HG02938 (cell line): ENCODE measurements at regions not wholly inside any gene's neighbourhood (a gene's known extent, or its start where the extent isn't known, plus 50 kb on each side); places are given as distances from the start of the nearest gene placed in this dataset.
"Not testable (repeated sequence)": the region's sequence is repeated elsewhere in the genome, so short reads cannot be mapped to it uniquely, and the experiment has no call there.

Experiments used
- ATAC-seq: cut with Tn5 transposase; IDR thresholded peaks from one replicate; pipeline ENCODE4 v1.9.1; 2021; ENCODE audit warnings: mild to moderate bottlenecking, moderate library complexity; ENCODE audit not compliant: unreplicated experiment

DNA sequence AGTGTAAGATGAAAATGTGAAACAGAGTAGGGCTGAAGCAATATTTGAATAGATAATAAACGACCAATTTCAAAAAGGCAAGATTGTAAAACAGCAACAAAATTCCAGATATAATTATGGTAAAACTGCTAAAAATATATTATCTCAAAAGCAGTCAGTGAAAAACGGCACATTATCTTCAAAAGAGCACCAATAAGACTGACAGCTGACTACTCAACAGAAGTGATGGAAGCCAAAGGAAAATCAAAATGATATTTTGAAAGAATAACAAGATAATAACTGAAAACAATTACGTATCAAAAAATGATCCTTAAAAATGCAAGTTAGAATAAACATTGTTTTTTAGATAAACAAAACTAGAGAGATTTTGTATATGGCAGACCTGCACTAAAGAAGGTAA, 920.6 kb upstream of the FAM98A start:
- ATAC-seq: no peak

DNA sequence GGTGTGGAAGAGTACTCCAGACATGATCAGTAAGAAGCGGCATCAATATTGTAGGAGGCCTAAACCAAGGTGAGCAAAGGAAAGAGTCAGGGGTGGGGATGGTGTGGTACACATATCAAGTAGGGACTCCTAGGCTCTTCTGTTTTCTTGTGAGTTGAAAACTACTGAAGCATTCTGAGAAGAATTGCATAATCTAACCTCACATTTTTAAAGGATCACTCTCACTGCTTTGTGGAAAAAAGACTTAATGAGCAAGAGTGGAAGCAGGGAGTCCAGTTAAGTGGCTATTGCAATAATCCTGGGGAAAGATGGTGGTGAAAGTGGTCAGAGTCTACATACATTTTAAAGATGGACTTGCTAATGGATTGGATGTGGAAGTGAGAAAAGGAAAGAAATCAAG, 899.5 kb upstream of the FAM98A start:
- ATAC-seq: no peak

DNA sequence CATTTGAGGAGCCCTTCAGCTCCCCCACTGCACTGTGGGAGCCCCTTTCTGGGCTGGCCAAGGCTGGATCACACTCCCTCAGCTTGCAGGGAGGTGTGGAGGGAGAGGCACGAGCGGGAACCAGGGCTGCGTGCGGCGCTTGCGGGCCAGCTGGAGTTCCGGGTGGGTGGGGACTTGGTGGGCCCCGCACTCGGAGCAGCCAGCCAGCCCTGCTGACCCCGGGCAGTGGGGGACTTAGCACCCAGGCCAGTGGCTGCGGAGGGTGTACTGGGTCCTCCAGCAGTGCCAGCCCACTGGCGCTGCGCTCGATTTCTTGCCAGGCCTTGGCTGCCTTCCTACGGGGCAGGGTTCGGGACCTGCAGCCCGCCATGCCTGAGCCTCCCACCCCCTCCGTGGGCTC, 895.1 kb upstream of the FAM98A start:
- ATAC-seq: not testable (repeated sequence)

DNA sequence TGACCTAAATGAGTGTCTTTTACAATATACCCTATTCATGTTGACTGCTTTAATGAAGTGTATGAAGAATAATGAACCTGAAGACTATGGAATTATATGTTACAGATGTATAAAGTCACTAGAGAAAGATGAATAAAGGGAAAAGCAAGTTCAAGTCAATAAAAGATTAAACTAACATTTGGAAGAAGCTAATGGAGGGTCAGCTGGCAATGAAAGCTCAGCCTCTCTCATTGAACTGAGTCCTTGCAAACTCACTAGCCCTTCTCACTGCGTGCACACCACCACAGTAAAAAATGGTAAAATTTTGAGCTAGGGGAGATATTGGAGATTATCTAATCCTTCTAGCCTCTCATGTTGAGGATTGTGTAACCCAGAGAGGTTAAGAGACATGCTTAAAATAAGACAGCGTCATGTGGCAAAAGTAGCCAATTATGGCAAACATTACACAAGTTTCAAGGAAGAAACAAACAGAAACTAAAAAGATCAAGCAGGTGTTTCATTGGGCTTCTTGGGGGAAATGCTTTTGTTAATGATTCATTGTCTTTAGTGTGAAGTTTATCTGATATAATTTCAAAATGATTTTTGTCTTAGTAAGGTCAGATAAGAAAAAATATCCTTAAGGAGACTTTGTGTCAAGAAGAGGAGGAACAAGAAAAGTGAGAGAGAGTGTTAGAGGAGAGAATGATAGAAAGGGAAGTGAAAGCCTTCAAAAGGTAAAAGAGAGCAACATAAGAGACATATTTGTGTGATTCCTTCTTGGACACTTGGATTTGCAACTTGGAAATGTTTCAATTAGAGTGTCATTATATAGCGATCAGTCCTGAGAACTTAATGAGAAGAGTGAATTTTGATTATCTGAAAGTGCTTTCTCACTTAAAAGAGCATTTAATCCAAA, 893.7 kb upstream of the FAM98A start:
- no peak for ATAC-seq

DNA sequence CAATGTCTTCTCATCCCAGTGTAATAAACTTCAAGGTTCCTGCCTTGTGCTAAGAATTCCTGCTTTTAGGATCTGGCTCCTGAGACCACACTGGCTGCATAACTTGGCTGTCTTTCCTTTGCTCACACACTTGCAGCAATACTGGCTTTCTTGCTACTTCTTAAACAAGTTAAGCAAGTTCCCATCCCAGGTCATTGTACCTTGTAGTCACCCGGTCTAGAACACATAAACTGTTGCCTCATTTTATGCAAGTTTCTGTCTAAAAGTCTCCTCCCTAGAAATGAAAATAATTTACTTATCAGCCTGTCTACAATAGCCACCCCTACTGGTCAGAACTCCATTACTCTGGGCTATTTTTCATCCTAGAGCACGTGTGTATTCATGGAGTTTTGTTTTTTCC, 887.9 kb upstream of the FAM98A start:
- no peak for ATAC-seq

DNA sequence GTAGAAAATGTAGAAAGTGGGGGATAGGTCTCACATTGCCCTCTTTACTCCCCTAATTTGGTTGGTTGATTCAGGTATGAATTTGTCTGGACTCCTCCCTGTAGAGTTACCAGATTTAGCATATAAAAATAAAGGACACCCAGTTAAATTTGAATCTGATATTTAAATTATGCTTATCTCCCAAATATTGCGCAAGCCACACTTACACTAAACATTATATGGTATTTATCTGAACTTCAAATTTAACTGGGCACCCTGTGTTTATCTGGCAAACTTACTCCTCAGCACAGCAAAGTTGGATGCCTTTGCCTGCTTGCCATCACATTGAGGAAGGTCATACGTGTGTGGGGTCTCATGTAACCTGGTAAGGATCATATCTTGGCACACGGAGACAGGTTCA, 882.4 kb upstream of the FAM98A start:
- no peak for ATAC-seq

DNA sequence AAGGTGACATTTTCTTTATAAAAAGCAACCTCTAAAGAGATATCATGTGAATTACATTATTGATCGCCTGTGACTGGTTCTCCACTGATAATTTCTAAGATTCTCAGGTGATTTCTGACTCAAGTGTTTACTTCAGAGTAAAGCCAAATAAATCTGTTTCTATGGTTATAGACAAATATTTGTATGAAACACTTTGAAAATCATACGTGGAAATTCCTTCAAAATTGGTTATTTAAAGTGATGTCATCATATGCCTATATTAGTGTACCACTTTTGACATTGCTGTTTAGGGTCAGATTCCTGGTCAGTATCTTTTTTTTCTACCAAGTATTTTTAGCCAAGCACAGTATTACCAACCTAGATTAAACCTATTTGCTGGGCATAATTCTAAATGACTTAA, 881.3 kb upstream of the FAM98A start:
- ATAC-seq: no peak

DNA sequence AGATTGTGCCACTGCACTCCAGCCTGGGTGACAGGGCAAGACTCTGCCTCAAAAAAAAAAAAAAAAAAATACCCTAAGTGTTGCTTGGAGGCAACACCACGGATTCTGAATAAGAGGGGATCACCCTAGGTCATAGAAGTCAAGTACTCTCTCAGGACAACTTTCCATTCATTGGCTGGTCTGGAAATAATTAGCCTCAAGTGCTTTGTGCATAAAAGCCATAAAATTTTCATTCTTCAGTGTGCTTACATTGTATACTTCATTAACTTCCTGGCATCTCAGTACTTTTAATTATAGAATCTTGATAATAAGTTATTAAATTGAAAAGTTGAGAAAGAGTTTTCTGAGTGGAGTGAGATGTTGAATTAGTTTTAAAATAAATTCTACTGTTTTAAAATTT, 876.1 kb upstream of the FAM98A start:
- no peak for ATAC-seq

DNA sequence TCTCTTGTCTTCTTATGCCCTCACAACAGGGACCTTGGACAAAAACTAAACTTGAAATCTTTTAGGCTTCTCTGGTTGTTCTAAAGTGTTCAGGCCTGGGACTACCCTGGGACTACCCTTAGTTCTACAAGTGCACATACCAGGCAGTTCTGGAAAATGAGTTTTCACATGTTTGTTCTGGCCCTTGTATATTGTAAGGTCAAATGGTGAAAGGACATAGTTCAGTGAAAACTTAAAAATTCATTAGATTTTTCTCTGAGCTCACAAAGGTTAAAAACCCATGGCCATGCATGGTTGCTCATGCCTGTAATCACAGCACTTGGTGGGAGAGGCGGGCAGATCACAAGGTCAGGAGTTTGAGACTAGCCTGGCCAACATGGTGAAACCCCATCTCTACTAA, 875.5 kb upstream of the FAM98A start:
- no peak for ATAC-seq

DNA sequence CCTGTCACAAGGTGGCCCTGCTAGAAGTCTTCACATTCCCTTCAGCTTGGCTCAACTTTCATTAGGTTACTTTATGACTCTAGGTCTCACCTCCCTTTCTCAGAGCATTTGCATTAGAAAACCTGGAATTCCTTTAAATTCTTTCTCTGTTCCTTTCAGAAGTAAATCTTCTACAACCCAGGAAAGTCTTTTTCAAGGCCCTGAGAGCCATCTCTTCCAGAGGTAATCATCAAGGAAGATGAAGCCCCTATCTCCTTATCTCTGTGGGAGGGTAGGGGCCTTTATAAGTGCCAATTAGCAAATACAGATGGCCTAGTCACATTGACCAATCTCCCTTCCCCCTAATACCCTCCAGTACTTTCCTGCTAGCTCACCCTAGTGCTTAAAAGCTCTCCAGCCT, 848.0 kb upstream of the FAM98A start:
- ATAC-seq: no peak

DNA sequence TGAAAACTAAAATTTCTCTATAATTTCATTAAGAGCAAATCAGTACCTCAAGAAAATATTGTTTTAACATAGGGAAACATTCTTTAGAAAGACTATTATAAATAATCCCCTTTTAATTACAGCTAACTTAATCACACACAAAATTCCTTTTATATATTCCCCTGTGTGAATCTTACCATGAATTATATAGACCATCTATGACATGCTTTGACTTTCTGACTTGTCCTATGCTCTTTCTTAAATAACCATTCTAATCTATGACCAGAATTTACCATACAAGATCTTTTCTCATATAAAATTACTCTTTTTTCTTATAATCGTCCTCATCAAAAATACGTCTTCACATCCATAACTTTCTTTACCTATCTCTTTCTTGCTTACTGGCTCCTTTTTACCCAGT, 824.2 kb upstream of the FAM98A start:
- no peak for ATAC-seq

DNA sequence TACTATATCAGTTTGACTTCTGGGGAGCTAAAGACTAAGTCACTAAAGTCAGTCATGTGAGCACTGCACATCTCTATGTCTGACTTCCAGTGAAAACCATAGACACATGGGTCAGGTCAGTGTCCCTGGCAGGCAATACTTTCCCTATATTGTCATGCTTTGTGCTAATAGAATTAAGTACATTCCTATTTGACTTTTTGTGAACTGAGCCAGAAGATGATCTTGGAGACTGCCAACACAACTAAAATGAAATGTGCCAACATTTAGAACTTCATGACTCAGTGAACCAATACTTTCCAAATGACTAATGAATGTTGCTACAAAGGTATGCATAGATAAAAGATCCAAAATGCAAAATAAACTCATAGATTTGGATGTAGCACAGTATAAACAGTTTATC, 820.8 kb upstream of the FAM98A start:
- ATAC-seq: no peak

DNA sequence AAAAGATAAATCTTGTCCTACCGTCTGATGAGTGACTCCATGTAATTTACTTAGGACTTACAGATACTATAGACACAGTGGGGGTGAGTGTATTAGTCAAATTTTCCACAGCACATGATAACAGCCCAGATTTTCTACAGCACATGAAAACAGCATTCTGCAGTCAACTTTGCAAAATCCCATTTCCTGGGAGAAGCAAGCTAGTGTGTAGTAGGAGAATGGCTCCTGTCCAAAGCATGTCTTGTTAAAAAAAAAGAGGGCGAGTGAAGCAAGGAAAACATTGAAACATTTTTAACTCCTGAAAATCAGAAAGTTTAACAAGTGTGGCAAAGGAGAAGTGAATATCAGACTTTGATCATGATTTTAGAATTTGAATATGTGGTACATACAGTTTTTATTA, 817.8 kb upstream of the FAM98A start:
- ATAC-seq: no peak

DNA sequence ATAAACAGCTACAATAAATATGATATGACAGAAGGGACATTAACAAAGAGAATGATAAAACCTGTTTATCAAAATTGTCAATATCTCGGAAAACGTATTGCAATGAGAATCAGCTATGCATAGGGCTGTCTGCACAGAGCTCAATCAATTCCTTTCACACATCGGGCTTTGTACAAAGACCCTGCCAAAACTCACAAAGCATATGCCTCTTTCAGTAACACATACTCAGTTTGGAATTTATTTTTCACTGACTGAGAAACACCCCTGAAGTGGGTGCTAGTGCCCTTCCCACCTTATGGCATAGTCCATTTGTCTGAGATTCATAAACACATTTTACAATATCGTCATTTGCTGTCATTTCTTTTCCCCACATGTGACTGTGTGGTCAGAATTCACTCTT, 815.8 kb upstream of the FAM98A start:
- ATAC-seq: no peak

DNA sequence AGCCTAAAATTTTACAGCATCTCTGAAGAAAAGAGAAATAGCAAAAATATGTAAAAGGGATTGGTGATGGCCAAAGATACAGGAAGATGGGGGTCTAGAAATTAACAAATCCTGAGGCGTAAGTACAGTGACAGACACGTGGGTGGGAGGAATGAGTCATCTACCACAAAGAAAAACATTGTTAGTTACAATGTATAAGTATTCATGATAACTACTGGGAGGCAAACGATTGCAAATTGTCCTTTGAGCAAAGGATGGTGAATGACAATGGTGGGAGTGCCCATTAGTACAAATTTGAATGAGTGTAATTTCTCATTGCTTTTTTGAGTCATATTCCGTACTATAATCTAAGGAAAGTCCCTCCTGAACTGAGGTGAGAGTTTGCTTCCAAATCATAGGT, 809.0 kb upstream of the FAM98A start:
- ATAC-seq: no peak

DNA sequence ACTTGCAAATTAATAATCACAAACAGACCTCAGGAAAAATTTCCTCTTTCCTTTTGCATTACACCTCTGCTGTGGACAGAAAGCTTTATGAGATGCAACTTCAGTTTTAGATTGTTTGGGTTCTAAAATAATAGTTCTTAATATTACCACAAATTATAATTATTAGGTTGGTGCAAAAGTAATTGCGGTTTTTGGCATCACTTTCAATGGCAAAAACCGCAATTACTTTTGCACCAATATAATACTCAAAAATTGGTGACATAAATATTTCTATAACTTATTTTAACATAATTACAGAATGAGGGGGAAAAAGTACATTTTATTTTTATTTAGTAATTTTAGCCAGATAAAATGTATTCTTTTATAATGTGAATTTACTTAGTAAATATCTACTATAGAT, 804.4 kb upstream of the FAM98A start:
- no peak for ATAC-seq

DNA sequence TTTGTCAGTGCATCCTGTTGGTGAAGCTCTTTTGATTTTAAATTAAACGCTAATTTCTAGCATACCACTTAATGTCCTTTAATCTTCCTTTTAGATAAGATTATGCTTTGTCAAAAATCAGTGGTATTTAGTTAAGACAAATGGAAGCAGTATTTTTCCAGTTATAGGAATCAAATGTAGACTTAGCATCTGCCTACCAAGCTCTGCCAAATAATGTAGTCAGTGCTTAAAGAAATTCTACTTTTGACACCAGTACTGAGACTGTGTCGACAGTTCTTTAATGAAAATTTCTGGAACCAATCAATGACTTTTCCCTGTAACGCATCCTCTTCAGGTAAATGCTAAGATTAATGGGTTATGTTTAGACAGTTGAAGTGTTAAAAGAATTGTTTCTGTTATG, 803.3 kb upstream of the FAM98A start:
- ATAC-seq: no peak

DNA sequence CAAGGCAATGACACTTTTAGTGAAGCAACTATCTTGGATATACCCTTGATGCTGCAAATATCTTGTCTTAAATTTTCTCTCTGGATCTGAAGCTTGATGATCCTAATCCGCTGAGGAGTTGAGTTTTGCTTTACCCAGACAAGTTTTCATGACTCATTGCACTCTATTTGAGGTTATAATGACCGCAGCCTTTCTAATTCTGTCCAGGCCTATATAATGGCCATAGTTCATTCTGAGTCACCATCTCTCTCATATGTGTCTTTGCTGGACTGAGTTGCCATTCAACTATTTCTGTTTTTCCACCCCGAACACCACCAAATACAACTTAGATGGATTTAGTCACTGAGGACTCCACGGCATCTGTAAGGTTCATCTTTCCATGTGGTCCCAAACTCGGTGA, 802.1 kb upstream of the FAM98A start:
- ATAC-seq: no peak

DNA sequence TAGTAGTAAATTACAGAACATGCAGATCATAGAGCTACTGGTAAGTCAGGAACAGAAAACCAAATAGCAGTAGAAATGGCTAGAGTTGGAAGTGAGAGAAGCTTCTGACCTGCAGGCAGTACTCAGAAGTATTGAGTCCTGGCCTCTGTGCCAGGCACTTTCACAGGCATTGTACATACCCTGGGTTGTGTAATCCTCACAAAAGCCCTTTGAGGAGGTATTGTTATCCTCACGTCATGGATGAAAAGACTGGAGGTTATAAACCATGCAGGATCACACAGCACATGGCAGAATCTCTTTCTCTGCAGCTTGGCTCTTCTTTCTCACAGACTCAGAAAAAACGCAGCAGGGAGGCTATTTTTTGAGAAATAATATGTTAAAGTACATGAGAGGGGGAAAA, 789.3 kb upstream of the FAM98A start:
- no peak for ATAC-seq

DNA sequence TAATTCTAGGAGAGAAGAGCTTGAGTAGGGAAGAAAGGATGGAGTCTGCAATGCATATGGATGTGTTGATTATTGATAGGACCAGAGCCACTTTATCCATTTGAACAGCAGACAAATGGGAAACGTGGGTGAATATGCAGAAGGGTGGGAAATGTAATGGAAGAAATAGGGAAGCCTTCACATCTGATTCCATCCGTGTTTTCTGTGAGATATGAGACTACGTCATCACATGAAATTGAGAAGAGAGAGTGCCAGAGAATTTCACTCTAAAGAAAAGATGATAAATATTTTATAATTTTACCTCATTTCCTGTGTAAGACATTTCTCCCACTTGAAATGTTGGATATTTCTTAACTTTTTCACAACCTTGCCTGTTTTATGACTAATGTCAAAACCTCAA, 788.4 kb upstream of the FAM98A start:
- no peak for ATAC-seq

DNA sequence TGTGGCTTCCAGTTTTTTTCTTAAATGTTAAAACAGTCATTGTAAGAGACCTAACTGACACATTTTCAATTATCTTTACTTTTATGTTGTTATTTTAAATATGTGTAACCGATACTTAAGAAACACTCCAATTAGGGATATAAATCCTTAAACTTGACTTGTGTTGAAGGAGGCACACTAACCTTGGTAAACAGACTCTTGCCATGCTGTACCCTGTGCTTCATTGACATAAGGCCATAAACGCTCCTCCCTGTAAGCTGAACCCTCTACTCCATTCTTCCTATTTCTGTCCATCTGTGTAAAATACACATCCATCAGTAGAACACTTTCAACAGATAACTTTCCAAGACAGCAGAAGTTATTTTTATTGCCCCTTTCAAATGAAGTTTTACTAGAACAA, 780.5 kb upstream of the FAM98A start:
- no peak for ATAC-seq

DNA sequence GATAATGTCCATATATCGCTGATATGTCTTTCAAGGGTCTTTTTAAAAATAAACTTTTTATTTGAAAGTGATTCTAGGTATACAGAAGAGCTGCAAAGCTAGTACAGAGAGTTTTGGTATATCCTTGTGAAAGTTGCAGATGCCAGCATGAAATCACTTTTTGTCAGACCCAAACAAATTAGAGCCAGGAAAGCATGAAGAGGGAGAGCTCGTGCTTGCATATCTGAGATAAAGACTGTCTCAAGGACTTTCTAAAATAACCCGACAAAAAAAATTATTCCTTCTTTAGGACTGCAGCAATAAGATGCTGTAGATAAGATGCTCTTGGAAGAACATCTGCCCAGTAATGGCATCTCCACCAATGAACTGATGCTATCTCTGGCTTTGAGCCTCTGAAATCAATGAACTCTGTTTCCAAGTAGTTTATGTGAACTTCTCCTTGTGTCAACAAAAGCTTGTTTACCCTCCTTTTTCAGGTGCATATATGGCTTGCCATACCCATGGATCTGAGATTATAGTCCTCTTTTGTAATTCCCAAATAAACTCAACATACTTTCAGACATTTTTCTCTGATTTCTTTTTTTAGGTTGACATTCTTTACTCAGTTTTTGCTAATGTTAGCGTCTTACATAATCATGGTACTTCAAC, 774.6 kb upstream of the FAM98A start:
- ATAC-seq: no peak

DNA sequence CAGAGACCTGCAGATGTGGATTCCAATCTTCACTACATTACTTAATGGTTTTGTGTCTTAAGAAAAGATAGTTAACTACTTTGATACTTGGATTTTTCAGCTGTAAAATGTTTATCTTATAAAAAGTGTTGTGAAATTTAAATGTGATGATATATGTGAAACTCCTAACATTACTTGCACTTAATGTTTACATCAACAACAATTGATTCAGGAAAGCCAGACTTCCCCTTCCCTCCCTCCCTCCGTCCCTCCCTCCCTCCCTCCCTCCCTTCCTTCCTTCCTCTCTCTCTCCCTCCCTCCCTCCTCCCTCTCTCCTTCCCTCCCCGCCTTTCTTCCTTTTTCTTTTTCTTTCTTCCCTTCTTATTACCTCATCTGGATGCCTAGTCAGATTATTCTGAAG, 773.9 kb upstream of the FAM98A start:
- no peak for ATAC-seq
